ENCODE measurements at regions not wholly inside any gene's neighbourhood (a gene's known extent, or its start where the extent isn't known, plus 50 kb on each side); places are given as distances from the start of the nearest gene placed in this dataset.

DNA sequence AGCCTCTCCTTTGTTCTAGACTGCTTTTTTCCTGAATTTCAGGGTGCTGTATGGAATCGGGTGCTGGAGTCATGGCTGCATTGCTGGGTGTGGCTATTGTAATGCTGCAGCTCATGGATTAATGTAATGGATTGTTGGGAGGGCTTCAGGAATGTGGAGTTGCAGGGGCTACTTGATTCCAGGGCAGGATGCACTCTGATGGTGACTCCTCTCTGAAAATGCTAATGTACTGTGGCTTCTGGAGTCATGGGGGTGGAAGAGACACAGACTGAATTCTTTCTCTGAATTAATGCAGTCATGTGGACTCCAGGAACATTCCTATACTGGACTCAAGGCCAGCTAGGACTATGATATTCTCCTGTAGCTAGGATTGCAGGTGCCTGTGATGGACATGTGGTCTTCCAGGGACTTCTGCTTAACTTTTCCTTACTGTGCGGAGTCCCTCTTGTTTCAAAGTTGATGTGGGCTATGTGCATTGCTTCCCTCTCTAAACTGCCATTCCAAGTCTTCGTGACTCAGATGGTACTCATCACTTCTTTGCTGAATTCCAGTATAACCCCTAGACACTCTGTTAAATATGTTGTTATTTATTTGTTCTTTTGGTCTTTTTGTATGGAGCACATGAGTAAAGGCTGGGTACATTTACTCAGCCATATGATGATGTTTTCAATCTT, 396.2 kb downstream of the KCTD16 start:
- H3K36me3 Mint-ChIP-seq (ENCODE audit: low read depth), result peaks cover 9% of the 10 kb centered on the region; the same call in 2 of the 3 replicates
- TF ChIP-seq POLR2AphosphoS5 (IDR thresholded peaks at IDR 0.05; ENCODE audit: low read depth) (no peak), CTCF (conservative IDR thresholded peaks at IDR 0.05; ENCODE audit: low read depth in 2 of 2) (no peak), JUNB (IDR thresholded peaks at IDR 0.05; ENCODE audit: unreplicated experiment) (no peak), EZH2 (IDR thresholded peaks at IDR 0.05; ENCODE audit: low read depth, unreplicated experiment) (no peak)
- TF ChIP-seq, protein P1, sequence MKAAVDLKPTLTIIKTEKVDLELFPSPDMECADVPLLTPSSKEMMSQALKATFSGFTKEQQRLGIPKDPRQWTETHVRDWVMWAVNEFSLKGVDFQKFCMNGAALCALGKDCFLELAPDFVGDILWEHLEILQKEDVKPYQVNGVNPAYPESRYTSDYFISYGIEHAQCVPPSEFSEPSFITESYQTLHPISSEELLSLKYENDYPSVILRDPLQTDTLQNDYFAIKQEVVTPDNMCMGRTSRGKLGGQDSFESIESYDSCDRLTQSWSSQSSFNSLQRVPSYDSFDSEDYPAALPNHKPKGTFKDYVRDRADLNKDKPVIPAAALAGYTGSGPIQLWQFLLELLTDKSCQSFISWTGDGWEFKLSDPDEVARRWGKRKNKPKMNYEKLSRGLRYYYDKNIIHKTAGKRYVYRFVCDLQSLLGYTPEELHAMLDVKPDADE (IDR thresholded peaks at IDR 0.05), result no peak
- no peak overlapping the region for H3K4me3 Mint-ChIP-seq
- Histone ChIP-seq H3K9me2 (ENCODE audit: insufficient read depth) (0 out of 2 replicates have a peak, but pooled peaks cover 11% of the 10 kb centered on the region), H3F3A (replicated peaks; ENCODE audit: low read depth) (no peaks in the 10 kb centered on the region), H3K4me3 (no peak overlapping the region), H3K36me3 (ENCODE audit: insufficient read depth) (no peaks in the 10 kb centered on the region), H3K4me1 (ENCODE audit: insufficient read depth) (no peaks in the 10 kb centered on the region), H2AFZ (0 out of 2 replicates have a peak overlapping the region, but pooled peaks have one; percentile 3), H3K27ac (ENCODE audit: low read depth) (no peak overlapping the region), H3K27me3 (ENCODE audit: insufficient read depth) (no peaks in the 10 kb centered on the region), H4K20me1 (replicated peaks; ENCODE audit: insufficient read depth) (no peaks in the 10 kb centered on the region), H3K4me2 (no peak overlapping the region), H3K79me2 (replicated peaks; ENCODE audit: insufficient read depth) (no peaks in the 10 kb centered on the region)
- DNase-seq (ENCODE audit: low spot score), result peak; percentile 59
- peaks cover 2% of the 10 kb centered on the region for H3K27me3 Mint-ChIP-seq (ENCODE audit: insufficient read depth, low read depth, poor library complexity)
- peaks cover 2% of the 10 kb centered on the region; the same call in 2 of the 3 replicates for H3K9me3 Mint-ChIP-seq
- H3K27ac Mint-ChIP-seq, result no peak overlapping the region; the same call in 1 of the 2 replicates
- peaks cover 11% of the 10 kb centered on the region for H3K4me1 Mint-ChIP-seq
- peak; percentile 80 for ATAC-seq

- no peak overlapping the region for H3K27ac Mint-ChIP-seq
- no peak overlapping the region for H3K4me3 ChIP-seq
- no peaks in the 10 kb centered on the region for H3K9me3 Mint-ChIP-seq
- no peaks in the 10 kb centered on the region for H3K36me3 ChIP-seq (ENCODE audit: insufficient read depth)
- no peaks in the 10 kb centered on the region for H3K27me3 ChIP-seq (ENCODE audit: insufficient read depth)
- no peak for TF ChIP-seq EZH2 (IDR thresholded peaks at IDR 0.05; ENCODE audit: low read depth, unreplicated experiment)
- TF ChIP-seq JUNB (IDR thresholded peaks at IDR 0.05; ENCODE audit: unreplicated experiment), result no peak
- no peak for TF ChIP-seq EZH2phosphoT487 (IDR thresholded peaks at IDR 0.05; ENCODE audit: unreplicated experiment)
- no peak for TF ChIP-seq POLR2AphosphoS5 (IDR thresholded peaks at IDR 0.05; ENCODE audit: low read depth)
- no peaks in the 10 kb centered on the region for H3K4me1 ChIP-seq (ENCODE audit: insufficient read depth)
- no peak for DNase-seq (ENCODE audit: low spot score)
- H3K27ac ChIP-seq (ENCODE audit: low read depth), result no peak overlapping the region
- no peaks in the 10 kb centered on the region for H3K36me3 Mint-ChIP-seq (ENCODE audit: low read depth)
- no peaks in the 10 kb centered on the region for H3K79me2 ChIP-seq (replicated peaks; ENCODE audit: insufficient read depth)
- no peaks in the 10 kb centered on the region for H3K4me1 Mint-ChIP-seq
- H3K4me3 Mint-ChIP-seq, result no peak overlapping the region
- H3F3A ChIP-seq (replicated peaks; ENCODE audit: low read depth), result no peaks in the 10 kb centered on the region
- ATAC-seq, result no peak
- H4K20me1 ChIP-seq (replicated peaks; ENCODE audit: insufficient read depth), result no peaks in the 10 kb centered on the region
- no peak overlapping the region for H2AFZ ChIP-seq
- H3K9me2 ChIP-seq (ENCODE audit: insufficient read depth), result no peaks in the 10 kb centered on the region
- H3K27me3 Mint-ChIP-seq (ENCODE audit: insufficient read depth, low read depth, poor library complexity), result no peaks in the 10 kb centered on the region
- no peak overlapping the region for H3K4me2 ChIP-seq
These were observed 378.9 kb downstream of the KCTD16 start for GRCh38 chr5:144549580-144549979.

- no peak for DNase-seq (ENCODE audit: low spot score)
- H4K20me1 ChIP-seq (replicated peaks; ENCODE audit: insufficient read depth), result no peaks in the 10 kb centered on the region
- TF ChIP-seq POLR2AphosphoS5 (IDR thresholded peaks at IDR 0.05; ENCODE audit: low read depth) (no peak), ZNF331 (CRISPR knock-in tag; IDR thresholded peaks at IDR 0.05; ENCODE audit: low read depth) (no peak), CTCF (conservative IDR thresholded peaks at IDR 0.05; ENCODE audit: low read depth in 2 of 2) (no peak), NANOG (IDR thresholded peaks at IDR 0.05; ENCODE audit: borderline replicate concordance) (no peak), JUNB (IDR thresholded peaks at IDR 0.05; ENCODE audit: unreplicated experiment) (no peak)
- TF ChIP-seq, protein P2, sequence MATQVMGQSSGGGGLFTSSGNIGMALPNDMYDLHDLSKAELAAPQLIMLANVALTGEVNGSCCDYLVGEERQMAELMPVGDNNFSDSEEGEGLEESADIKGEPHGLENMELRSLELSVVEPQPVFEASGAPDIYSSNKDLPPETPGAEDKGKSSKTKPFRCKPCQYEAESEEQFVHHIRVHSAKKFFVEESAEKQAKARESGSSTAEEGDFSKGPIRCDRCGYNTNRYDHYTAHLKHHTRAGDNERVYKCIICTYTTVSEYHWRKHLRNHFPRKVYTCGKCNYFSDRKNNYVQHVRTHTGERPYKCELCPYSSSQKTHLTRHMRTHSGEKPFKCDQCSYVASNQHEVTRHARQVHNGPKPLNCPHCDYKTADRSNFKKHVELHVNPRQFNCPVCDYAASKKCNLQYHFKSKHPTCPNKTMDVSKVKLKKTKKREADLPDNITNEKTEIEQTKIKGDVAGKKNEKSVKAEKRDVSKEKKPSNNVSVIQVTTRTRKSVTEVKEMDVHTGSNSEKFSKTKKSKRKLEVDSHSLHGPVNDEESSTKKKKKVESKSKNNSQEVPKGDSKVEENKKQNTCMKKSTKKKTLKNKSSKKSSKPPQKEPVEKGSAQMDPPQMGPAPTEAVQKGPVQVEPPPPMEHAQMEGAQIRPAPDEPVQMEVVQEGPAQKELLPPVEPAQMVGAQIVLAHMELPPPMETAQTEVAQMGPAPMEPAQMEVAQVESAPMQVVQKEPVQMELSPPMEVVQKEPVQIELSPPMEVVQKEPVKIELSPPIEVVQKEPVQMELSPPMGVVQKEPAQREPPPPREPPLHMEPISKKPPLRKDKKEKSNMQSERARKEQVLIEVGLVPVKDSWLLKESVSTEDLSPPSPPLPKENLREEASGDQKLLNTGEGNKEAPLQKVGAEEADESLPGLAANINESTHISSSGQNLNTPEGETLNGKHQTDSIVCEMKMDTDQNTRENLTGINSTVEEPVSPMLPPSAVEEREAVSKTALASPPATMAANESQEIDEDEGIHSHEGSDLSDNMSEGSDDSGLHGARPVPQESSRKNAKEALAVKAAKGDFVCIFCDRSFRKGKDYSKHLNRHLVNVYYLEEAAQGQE (IDR thresholded peaks at IDR 0.05; ENCODE audit: unreplicated experiment), result no peak
These were observed 378.3 kb downstream of the KCTD16 start for GRCh38 chr5:144548936-144549335.

More at GRCh38 chr5:144548936-144549335, 378.3 kb downstream of the KCTD16 start:
- Histone ChIP-seq H3K4me1 (ENCODE audit: insufficient read depth) (no peaks in the 10 kb centered on the region), H3K27me3 (ENCODE audit: insufficient read depth) (no peaks in the 10 kb centered on the region), H3K4me2 (no peak overlapping the region), H2AFZ (no peak overlapping the region), H3K4me3 (no peak overlapping the region), H3K9me2 (ENCODE audit: insufficient read depth) (no peaks in the 10 kb centered on the region), H3F3A (replicated peaks; ENCODE audit: low read depth) (no peaks in the 10 kb centered on the region), H3K79me2 (replicated peaks; ENCODE audit: insufficient read depth) (no peaks in the 10 kb centered on the region), H3K36me3 (ENCODE audit: insufficient read depth) (no peaks in the 10 kb centered on the region), H3K27ac (ENCODE audit: low read depth) (no peak overlapping the region)
- no peaks in the 10 kb centered on the region for H3K9me3 Mint-ChIP-seq
- no peak overlapping the region for H3K4me3 Mint-ChIP-seq
- no peaks in the 10 kb centered on the region for H3K4me1 Mint-ChIP-seq
- no peaks in the 10 kb centered on the region for H3K36me3 Mint-ChIP-seq (ENCODE audit: low read depth)
- no peak for ATAC-seq
- no peaks in the 10 kb centered on the region for H3K27me3 Mint-ChIP-seq (ENCODE audit: insufficient read depth, low read depth, poor library complexity)
- H3K27ac Mint-ChIP-seq, result no peak overlapping the region

All from GM23338 (cell line).